ENCODE measurements at regions not wholly inside any gene's neighbourhood (a gene's known extent, or its start where the extent isn't known, plus 50 kb on each side); places are given as distances from the start of the nearest gene placed in this dataset.

DNA sequence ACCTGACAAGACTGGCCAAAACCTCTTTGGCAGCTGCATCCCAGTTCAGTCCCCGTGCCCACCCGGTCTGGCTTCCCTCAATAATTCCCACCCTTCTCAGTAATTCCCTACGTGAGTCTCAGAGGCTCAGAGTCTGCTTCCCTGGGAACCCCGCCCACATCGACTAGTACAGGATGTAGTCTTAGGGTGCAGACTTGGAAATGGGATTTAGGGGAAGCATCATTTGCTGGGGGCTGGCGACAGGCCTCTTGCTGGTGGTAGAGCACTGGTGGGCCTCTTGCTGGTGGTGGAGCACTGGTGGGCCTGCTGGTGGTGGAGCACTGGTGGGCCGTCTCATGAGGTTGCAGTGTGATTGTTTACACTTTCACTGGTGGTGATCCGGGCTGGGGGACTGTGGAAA is 199.5 kb upstream of the B3GAT1 start:
- no peaks in the 10 kb centered on the region for H3K36me3 ChIP-seq (ENCODE audit: control insufficient read depth in 2 of 2, insufficient read depth in 2 of 2, low read length in 2 of 2)
- H3K27ac ChIP-seq (ENCODE audit: low read length) = no peak overlapping the region
- H3K9ac ChIP-seq (ENCODE audit: low read length in 2 of 2) = no peak overlapping the region
- no peak overlapping the region for H3K4me3 ChIP-seq (ENCODE audit: low read length in 2 of 2)
- H3K9me3 ChIP-seq (ENCODE audit: control insufficient read depth in 2 of 2, low read length in 2 of 2) = no peaks in the 10 kb centered on the region
- H3K27me3 ChIP-seq (ENCODE audit: control insufficient read depth in 1 of 2, insufficient read depth in 2 of 2, low read length in 2 of 2) = peaks cover 0 to 7% of the 10 kb centered on the region in 2 donors
- H3K4me1 ChIP-seq (ENCODE audit: control insufficient read depth, insufficient read depth, low read length) = no peaks in the 10 kb centered on the region

GRCh38 chr11:134610116-134610910 is 198.3 kb upstream of the B3GAT1 start:
- H3K27ac ChIP-seq (ENCODE audit: low read length) = no peak overlapping the region
- no peaks in the 10 kb centered on the region for H3K36me3 ChIP-seq (ENCODE audit: control insufficient read depth in 2 of 2, insufficient read depth in 2 of 2, low read length in 2 of 2)
- no peak overlapping the region for H3K4me3 ChIP-seq (ENCODE audit: low read length in 2 of 2)
- H3K27me3 ChIP-seq (ENCODE audit: control insufficient read depth in 1 of 2, insufficient read depth in 2 of 2, low read length in 2 of 2) = peaks cover 0 to 7% of the 10 kb centered on the region in 2 donors
- H3K9ac ChIP-seq (ENCODE audit: low read length in 2 of 2) = no peak overlapping the region
- no peaks in the 10 kb centered on the region for H3K4me1 ChIP-seq (ENCODE audit: control insufficient read depth, insufficient read depth, low read length)
- no peaks in the 10 kb centered on the region for H3K9me3 ChIP-seq (ENCODE audit: control insufficient read depth in 2 of 2, low read length in 2 of 2)

- H3K27me3 ChIP-seq (ENCODE audit: control insufficient read depth in 1 of 2, insufficient read depth in 2 of 2, low read length in 2 of 2) = peaks cover 0 to 7% of the 10 kb centered on the region in 2 donors
- no peaks in the 10 kb centered on the region for H3K36me3 ChIP-seq (ENCODE audit: control insufficient read depth in 2 of 2, insufficient read depth in 2 of 2, low read length in 2 of 2)
- no peaks in the 10 kb centered on the region for H3K4me1 ChIP-seq (ENCODE audit: control insufficient read depth, insufficient read depth, low read length)
- no peak overlapping the region for H3K4me3 ChIP-seq (ENCODE audit: low read length in 2 of 2)
- no peak overlapping the region for H3K9ac ChIP-seq (ENCODE audit: low read length in 2 of 2)
- no peak overlapping the region for H3K27ac ChIP-seq (ENCODE audit: low read length)
- H3K9me3 ChIP-seq (ENCODE audit: control insufficient read depth in 2 of 2, low read length in 2 of 2) = no peaks in the 10 kb centered on the region
Measured at GRCh38 chr11:134609361-134610115, 197.5 kb upstream of the B3GAT1 start.

DNA sequence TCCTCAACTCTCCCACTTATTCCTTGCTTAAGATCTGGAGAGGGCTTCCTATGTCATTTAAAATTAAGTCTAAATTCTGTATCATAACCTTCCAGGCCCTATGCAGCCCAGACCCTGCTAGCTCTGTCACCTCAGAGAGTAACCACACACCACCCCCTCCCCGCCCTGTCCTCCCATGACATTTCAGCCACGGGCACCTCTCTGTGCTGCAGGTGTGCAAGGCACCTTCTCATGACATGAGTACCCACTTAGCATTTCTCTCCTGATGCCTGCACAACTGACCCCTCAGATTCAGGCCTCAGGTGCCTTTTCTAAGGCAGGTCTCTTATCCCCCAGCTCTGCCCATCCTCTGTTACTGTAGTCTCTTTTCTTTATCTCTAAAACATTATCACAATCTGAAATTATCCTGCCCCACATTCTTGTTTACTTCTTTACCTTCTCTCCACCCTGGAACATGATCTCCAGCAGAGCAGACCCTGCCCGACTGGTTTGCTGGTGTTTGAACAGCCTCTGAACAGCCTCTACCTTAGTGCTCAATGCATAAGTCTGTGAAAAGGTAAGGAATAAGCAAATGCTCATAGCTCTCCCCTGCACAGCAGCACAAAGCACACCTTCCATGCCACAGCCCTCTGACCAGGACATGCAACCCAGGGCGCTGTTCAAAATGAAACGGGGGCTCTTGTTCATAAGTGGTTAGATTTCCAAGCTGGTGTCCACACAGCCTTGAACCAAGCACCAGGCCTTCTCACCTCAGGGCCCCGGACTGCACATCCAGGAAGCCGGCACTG is 196.1 kb upstream of the B3GAT1 start:
- Histone ChIP-seq H3K36me3 (ENCODE audit: control insufficient read depth in 2 of 2, insufficient read depth in 2 of 2, low read length in 2 of 2) (no peaks in the 10 kb centered on the region), H3K9ac (ENCODE audit: low read length in 2 of 2) (no peak overlapping the region), H3K9me3 (ENCODE audit: control insufficient read depth in 2 of 2, low read length in 2 of 2) (no peaks in the 10 kb centered on the region), H3K4me1 (ENCODE audit: control insufficient read depth, insufficient read depth, low read length) (no peaks in the 10 kb centered on the region), H3K27ac (ENCODE audit: low read length) (no peak overlapping the region), H3K4me3 (ENCODE audit: low read length in 2 of 2) (no peak overlapping the region), H3K27me3 (ENCODE audit: control insufficient read depth in 1 of 2, insufficient read depth in 2 of 2, low read length in 2 of 2) (peaks cover 0 to 3% of the 10 kb centered on the region in 2 donors)

GRCh38 chr11:134606251-134606650 is 194.2 kb upstream of the B3GAT1 start:
- Histone ChIP-seq H3K27me3 (ENCODE audit: control insufficient read depth in 1 of 2, insufficient read depth in 2 of 2, low read length in 2 of 2) (peaks cover 0 to 2% of the 10 kb centered on the region in 2 donors), H3K4me1 (ENCODE audit: control insufficient read depth, insufficient read depth, low read length) (no peaks in the 10 kb centered on the region), H3K4me3 (ENCODE audit: low read length in 2 of 2) (no peak overlapping the region), H3K9me3 (ENCODE audit: control insufficient read depth in 2 of 2, low read length in 2 of 2) (no peaks in the 10 kb centered on the region), H3K9ac (ENCODE audit: low read length in 2 of 2) (no peak overlapping the region), H3K27ac (ENCODE audit: low read length) (no peak overlapping the region), H3K36me3 (ENCODE audit: control insufficient read depth in 2 of 2, insufficient read depth in 2 of 2, low read length in 2 of 2) (no peaks in the 10 kb centered on the region)

- H3K27me3 ChIP-seq (ENCODE audit: control insufficient read depth in 1 of 2, insufficient read depth in 2 of 2, low read length in 2 of 2) = peaks cover 0 to 2% of the 10 kb centered on the region in 2 donors
- no peaks in the 10 kb centered on the region for H3K4me1 ChIP-seq (ENCODE audit: control insufficient read depth, insufficient read depth, low read length)
- no peak overlapping the region for H3K9ac ChIP-seq (ENCODE audit: low read length in 2 of 2)
- H3K4me3 ChIP-seq (ENCODE audit: low read length in 2 of 2) = no peak overlapping the region
- H3K9me3 ChIP-seq (ENCODE audit: control insufficient read depth in 2 of 2, low read length in 2 of 2) = no peaks in the 10 kb centered on the region
- H3K27ac ChIP-seq (ENCODE audit: low read length) = no peak overlapping the region
- H3K36me3 ChIP-seq (ENCODE audit: control insufficient read depth in 2 of 2, insufficient read depth in 2 of 2, low read length in 2 of 2) = no peaks in the 10 kb centered on the region
Measured at GRCh38 chr11:134604886-134605285, 192.8 kb upstream of the B3GAT1 start.

DNA sequence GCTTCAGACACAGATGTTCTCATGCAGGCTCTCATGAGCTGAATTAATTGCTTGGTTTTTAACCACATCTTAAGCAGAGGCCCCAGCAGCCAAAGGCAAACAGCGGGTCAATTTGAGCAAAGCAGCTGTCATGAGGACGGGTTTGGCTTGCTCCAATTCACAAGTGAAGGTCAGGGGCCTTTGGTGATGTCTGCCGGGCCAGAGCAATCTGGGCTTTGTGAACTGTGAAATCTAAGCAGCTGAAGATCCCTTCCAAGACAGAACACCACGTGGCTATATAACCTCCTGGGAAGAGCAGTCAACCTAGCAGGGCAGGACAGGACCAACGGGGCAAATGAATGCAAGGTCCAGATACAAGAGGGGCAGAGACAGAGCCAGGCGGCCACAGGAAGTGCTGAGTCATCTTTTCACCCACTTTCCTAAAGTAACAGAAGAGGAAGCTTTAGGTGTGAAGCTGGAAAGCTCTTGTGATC is 187.3 kb upstream of the B3GAT1 start:
- no peak overlapping the region for H3K4me3 ChIP-seq (ENCODE audit: low read length in 2 of 2)
- H3K9me3 ChIP-seq (ENCODE audit: control insufficient read depth in 2 of 2, low read length in 2 of 2) = no peaks in the 10 kb centered on the region
- no peaks in the 10 kb centered on the region for H3K4me1 ChIP-seq (ENCODE audit: control insufficient read depth, insufficient read depth, low read length)
- H3K36me3 ChIP-seq (ENCODE audit: control insufficient read depth in 2 of 2, insufficient read depth in 2 of 2, low read length in 2 of 2) = no peaks in the 10 kb centered on the region
- no peak overlapping the region for H3K27ac ChIP-seq (ENCODE audit: low read length)
- H3K9ac ChIP-seq (ENCODE audit: low read length in 2 of 2) = no peak overlapping the region
- peaks cover 0 to 2% of the 10 kb centered on the region in 2 donors for H3K27me3 ChIP-seq (ENCODE audit: control insufficient read depth in 1 of 2, insufficient read depth in 2 of 2, low read length in 2 of 2)

DNA sequence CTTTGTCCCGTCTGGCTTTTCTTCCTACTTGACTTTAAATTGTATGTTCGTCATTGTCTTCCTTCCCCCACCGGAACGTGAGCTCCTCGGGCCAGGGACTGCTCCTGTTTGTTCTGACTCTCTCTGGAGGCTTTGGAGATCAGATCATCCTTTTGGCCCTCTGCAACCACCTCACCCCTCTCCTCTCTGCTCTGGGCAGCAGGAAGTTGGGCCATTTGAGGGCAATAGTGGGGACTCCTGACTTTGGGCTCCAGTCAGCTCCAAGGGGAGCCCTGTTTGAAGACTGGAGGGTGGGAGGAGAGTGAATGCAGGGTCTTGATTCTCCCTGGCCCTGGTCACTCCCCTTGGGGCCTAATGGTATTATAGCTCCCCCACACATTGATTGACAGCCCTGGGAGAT is 186.3 kb upstream of the B3GAT1 start:
- peaks cover 0 to 2% of the 10 kb centered on the region in 2 donors for H3K27me3 ChIP-seq (ENCODE audit: control insufficient read depth in 1 of 2, insufficient read depth in 2 of 2, low read length in 2 of 2)
- no peaks in the 10 kb centered on the region for H3K9me3 ChIP-seq (ENCODE audit: control insufficient read depth in 2 of 2, low read length in 2 of 2)
- H3K4me3 ChIP-seq (ENCODE audit: low read length in 2 of 2) = no peak overlapping the region
- no peaks in the 10 kb centered on the region for H3K36me3 ChIP-seq (ENCODE audit: control insufficient read depth in 2 of 2, insufficient read depth in 2 of 2, low read length in 2 of 2)
- no peaks in the 10 kb centered on the region for H3K4me1 ChIP-seq (ENCODE audit: control insufficient read depth, insufficient read depth, low read length)
- no peak overlapping the region for H3K27ac ChIP-seq (ENCODE audit: low read length)
- H3K9ac ChIP-seq (ENCODE audit: low read length in 2 of 2) = no peak overlapping the region

DNA sequence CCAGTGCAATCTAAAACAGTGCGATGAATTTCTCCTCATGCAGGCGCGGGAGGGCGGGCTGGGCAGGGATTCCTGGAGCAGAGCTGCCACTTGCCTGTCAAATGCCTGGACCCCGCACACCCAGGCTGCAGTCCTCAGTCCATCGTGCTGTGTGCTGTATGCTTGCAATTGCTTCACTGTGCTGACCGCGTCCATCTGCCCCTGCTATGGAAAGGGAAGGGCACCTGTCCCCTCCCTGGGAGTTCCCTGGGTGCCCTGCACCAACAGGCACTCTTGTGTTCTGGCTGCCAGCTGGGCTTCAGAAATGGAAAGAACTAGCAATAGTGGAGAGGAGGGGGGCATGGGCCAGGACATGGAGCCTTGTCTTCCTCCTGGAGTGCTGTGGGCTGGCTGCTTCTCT is 185.4 kb upstream of the B3GAT1 start:
- Histone ChIP-seq H3K4me1 (ENCODE audit: control insufficient read depth, insufficient read depth, low read length) (no peaks in the 10 kb centered on the region), H3K36me3 (ENCODE audit: control insufficient read depth in 2 of 2, insufficient read depth in 2 of 2, low read length in 2 of 2) (no peaks in the 10 kb centered on the region), H3K27ac (ENCODE audit: low read length) (no peak overlapping the region), H3K4me3 (ENCODE audit: low read length in 2 of 2) (no peak overlapping the region), H3K27me3 (ENCODE audit: control insufficient read depth in 1 of 2, insufficient read depth in 2 of 2, low read length in 2 of 2) (peaks cover 0 to 2% of the 10 kb centered on the region in 2 donors), H3K9me3 (ENCODE audit: control insufficient read depth in 2 of 2, low read length in 2 of 2) (peaks cover 2 to 3% of the 10 kb centered on the region in 2 donors), H3K9ac (ENCODE audit: low read length in 2 of 2) (no peak overlapping the region)

GRCh38 chr11:134596404-134596803 is 184.4 kb upstream of the B3GAT1 start:
- H3K27me3 ChIP-seq (ENCODE audit: control insufficient read depth in 1 of 2, insufficient read depth in 2 of 2, low read length in 2 of 2) = peaks cover 0 to 2% of the 10 kb centered on the region in 2 donors
- H3K9me3 ChIP-seq (ENCODE audit: control insufficient read depth in 2 of 2, low read length in 2 of 2) = peaks cover 3 to 4% of the 10 kb centered on the region in 2 donors
- H3K27ac ChIP-seq (ENCODE audit: low read length) = no peak overlapping the region
- H3K4me1 ChIP-seq (ENCODE audit: control insufficient read depth, insufficient read depth, low read length) = no peaks in the 10 kb centered on the region
- no peak overlapping the region for H3K4me3 ChIP-seq (ENCODE audit: low read length in 2 of 2)
- H3K9ac ChIP-seq (ENCODE audit: low read length in 2 of 2) = no peak overlapping the region
- no peaks in the 10 kb centered on the region for H3K36me3 ChIP-seq (ENCODE audit: control insufficient read depth in 2 of 2, insufficient read depth in 2 of 2, low read length in 2 of 2)

Measured in stomach smooth muscle (tissue), 2 donors.